Islet of Langerhans (tissue), 1 donor: ENCODE measurements at regions not wholly inside any gene's neighbourhood (a gene's known extent, or its start where the extent isn't known, plus 50 kb on each side); places are given as distances from the start of the nearest gene placed in this dataset.
"Not testable (repeated sequence)": the region's sequence is repeated elsewhere in the genome, so short reads cannot be mapped to it uniquely, and the experiment has no call there.

Experiments used
- FAIRE-seq: peaks from one replicate; lab custom pipeline; 2011; peaks lifted over from hg19 to GRCh38; lab: Jason Lieb, UNC

- no peak for FAIRE-seq
Measured at GRCh38 chr9:83138422-83139135, 75.6 kb upstream of the RASEF start.

- no peak for FAIRE-seq
Measured at GRCh38 chr9:83133316-83133715, 70.4 kb upstream of the RASEF start.

GRCh38 chr9:83132768-83133167 is 69.8 kb upstream of the RASEF start:
- no peak for FAIRE-seq

GRCh38 chr9:83130541-83130940 is 67.6 kb upstream of the RASEF start:
- FAIRE-seq = peak; percentile 21

GRCh38 chr9:83125671-83126070 is 62.7 kb upstream of the RASEF start:
- FAIRE-seq = no peak

- no peak for FAIRE-seq
Measured at GRCh38 chr9:83119873-83120272, 56.9 kb upstream of the RASEF start.

GRCh38 chr9:83116026-83116425 is 53.1 kb upstream of the RASEF start:
- no peak for FAIRE-seq

- FAIRE-seq = not testable (repeated sequence)
Measured at GRCh38 chr9:83113445-83113844, 50.5 kb upstream of the RASEF start.
